RWPE2 (cell line): ENCODE measurements at regions not wholly inside any gene's neighbourhood (a gene's known extent, or its start where the extent isn't known, plus 50 kb on each side); places are given as distances from the start of the nearest gene placed in this dataset.
"Not testable (repeated sequence)": the region's sequence is repeated elsewhere in the genome, so short reads cannot be mapped to it uniquely, and the experiment has no call there.

Experiments used
- ATAC-seq: fragments of 200-7000 bp; cut with Tn5 transposase; 3 replicates; pipeline ENCODE4 v1.9.1; 2021; ENCODE audit warnings: low read depth
- DNase-seq: peaks from one replicate; pipeline ENCODE4 v3.0.0-alpha.2; 2020; ENCODE audit warnings: low spot score
- H3K27ac ChIP-seq: fragments of 450-650 bp; 2 replicates; pipeline ENCODE4 v1.5.1; 2017; ENCODE audit warnings: mild to moderate bottlenecking; ENCODE audit not compliant: poor library complexity, severe bottlenecking
- H3K27me3 ChIP-seq: fragments of 250-450 bp; sonication (Bioruptor Pico); 2 replicates; pipeline ENCODE4 v1.5.1; 2021; ENCODE audit warnings: mild to moderate bottlenecking, moderate library complexity; ENCODE audit not compliant: insufficient read depth, poor library complexity, severe bottlenecking
- H3K36me3 ChIP-seq: fragments of 250-450 bp; sonication (Bioruptor Pico); 2 replicates; pipeline ENCODE4 v1.5.1; 2020; ENCODE audit warnings: low read depth, mild to moderate bottlenecking, moderate library complexity
- H3K4me1 ChIP-seq: fragments of 250-450 bp; sonication (Bioruptor Pico); 2 replicates; pipeline ENCODE4 v1.5.1; 2021; ENCODE audit warnings: mild to moderate bottlenecking, moderate library complexity; ENCODE audit not compliant: insufficient read depth, poor library complexity, severe bottlenecking
- H3K4me3 ChIP-seq: fragments of 250-450 bp; sonication (Bioruptor Pico); 2 replicates; pipeline ENCODE4 v1.5.1; 2021; ENCODE audit warnings: mild to moderate bottlenecking, moderate library complexity; ENCODE audit not compliant: severe bottlenecking
- H3K9me3 ChIP-seq: fragments of 250-450 bp; sonication (Bioruptor Pico); 2 replicates; pipeline ENCODE4 v1.5.1; 2021; ENCODE audit warnings: mild to moderate bottlenecking, moderate library complexity; ENCODE audit not compliant: severe bottlenecking
- TF ChIP-seq, protein P1 (sequence below): fragments of 450-650 bp; IDR thresholded peaks from one replicate; pipeline ENCODE4 v1.5.1; 2017; ENCODE audit warnings: mild to moderate bottlenecking, moderate library complexity; ENCODE audit not compliant: poor library complexity, severe bottlenecking

GRCh38 chr4:160709546-160709945 lies 1454.3 kb downstream of the FSTL5 start:
- ATAC-seq (no peak), DNase-seq (no peak)
- Histone ChIP-seq H3K36me3 (no peaks in the 10 kb centered on the region), H3K4me3 (no peak overlapping the region), H3K27ac (no peak overlapping the region), H3K4me1 (no peaks in the 10 kb centered on the region), H3K27me3 (no peaks in the 10 kb centered on the region), H3K9me3 (no peaks in the 10 kb centered on the region)
- TF ChIP-seq, protein P1, sequence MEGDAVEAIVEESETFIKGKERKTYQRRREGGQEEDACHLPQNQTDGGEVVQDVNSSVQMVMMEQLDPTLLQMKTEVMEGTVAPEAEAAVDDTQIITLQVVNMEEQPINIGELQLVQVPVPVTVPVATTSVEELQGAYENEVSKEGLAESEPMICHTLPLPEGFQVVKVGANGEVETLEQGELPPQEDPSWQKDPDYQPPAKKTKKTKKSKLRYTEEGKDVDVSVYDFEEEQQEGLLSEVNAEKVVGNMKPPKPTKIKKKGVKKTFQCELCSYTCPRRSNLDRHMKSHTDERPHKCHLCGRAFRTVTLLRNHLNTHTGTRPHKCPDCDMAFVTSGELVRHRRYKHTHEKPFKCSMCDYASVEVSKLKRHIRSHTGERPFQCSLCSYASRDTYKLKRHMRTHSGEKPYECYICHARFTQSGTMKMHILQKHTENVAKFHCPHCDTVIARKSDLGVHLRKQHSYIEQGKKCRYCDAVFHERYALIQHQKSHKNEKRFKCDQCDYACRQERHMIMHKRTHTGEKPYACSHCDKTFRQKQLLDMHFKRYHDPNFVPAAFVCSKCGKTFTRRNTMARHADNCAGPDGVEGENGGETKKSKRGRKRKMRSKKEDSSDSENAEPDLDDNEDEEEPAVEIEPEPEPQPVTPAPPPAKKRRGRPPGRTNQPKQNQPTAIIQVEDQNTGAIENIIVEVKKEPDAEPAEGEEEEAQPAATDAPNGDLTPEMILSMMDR = no peak

DNA sequence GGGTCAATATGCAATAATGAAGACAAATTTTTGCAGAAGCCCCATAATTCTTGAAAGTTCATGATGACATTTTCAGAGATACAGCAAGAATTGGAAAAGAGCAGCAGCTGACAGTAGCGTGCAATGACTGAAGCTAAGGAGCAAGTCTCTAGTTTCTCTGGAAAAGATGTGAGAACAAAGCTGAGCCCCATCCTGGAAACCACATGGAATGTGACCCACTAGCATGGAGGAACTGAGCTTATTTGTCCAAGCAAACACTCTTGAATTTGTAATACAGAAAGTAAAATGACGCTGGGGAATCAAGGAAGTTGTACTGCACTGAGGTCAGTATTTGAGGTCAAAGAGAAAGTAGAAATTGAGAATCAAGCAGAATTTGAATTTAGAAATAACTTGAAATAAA lies 1447.2 kb downstream of the FSTL5 start:
- H3K4me3 ChIP-seq = no peak overlapping the region
- H3K36me3 ChIP-seq = no peaks in the 10 kb centered on the region
- H3K4me1 ChIP-seq = peaks cover 3% of the 10 kb centered on the region
- no peaks in the 10 kb centered on the region for H3K9me3 ChIP-seq
- no peak overlapping the region for H3K27ac ChIP-seq
- no peak for DNase-seq
- H3K27me3 ChIP-seq = no peaks in the 10 kb centered on the region
- ATAC-seq = no peak
- TF ChIP-seq, protein P1 = no peak

GRCh38 chr4:160717848-160718247 lies 1446.0 kb downstream of the FSTL5 start:
- Histone ChIP-seq H3K9me3 (no peaks in the 10 kb centered on the region), H3K36me3 (no peaks in the 10 kb centered on the region), H3K4me1 (peaks cover 3% of the 10 kb centered on the region), H3K27ac (no peak overlapping the region), H3K4me3 (no peak overlapping the region), H3K27me3 (no peaks in the 10 kb centered on the region)
- DNase-seq (no peak), ATAC-seq (no peak)
- TF ChIP-seq, protein P1 = no peak

DNA sequence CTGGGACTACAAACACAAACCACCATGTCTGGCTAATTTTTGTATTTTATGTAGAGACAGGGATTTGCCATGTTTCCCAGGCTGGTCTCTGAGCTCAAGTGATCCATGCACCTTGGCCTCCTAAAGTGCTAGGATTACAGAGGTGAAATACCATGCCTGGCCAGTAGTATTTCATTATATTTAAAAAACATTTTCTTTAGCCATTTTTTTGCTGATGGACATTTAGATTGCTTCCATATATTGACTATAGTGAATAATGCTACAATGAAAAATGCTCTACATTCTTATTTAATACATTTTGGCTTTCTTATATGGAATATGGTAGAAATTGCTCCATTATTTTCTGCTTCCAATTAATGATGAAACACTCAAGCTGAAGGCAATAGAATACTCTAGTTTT lies 1439.7 kb downstream of the FSTL5 start:
- ATAC-seq (no peak), DNase-seq (no peak)
- Histone ChIP-seq H3K27ac (no peak overlapping the region), H3K9me3 (no peaks in the 10 kb centered on the region), H3K27me3 (no peaks in the 10 kb centered on the region), H3K36me3 (no peaks in the 10 kb centered on the region), H3K4me1 (no peaks in the 10 kb centered on the region), H3K4me3 (no peak overlapping the region)
- TF ChIP-seq, protein P1 = no peak

DNA sequence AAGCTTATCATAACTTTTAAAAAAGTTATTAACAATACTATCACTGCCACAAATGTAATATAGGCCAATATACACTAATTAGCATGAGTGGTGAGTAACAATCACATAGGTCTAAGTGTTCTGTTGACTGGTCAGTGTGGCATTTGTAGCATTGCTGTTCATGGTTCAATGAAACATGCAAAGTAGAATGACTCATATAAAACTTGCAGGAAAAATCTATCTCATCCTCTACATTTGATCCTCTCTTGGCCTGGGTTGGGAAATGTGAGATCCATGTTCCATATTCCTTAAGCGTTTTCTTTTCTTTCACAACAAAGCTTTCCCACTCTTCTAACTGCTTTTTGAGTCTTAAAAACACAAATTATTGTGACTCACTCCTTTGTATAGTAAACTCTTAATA lies 1418.7 kb downstream of the FSTL5 start:
- H3K27me3 ChIP-seq = no peaks in the 10 kb centered on the region
- ATAC-seq = no peak
- H3K9me3 ChIP-seq = no peaks in the 10 kb centered on the region
- no peaks in the 10 kb centered on the region for H3K36me3 ChIP-seq
- no peaks in the 10 kb centered on the region for H3K4me1 ChIP-seq
- no peak overlapping the region for H3K4me3 ChIP-seq
- H3K27ac ChIP-seq = no peak overlapping the region
- TF ChIP-seq, protein P1 = no peak
- no peak for DNase-seq

GRCh38 chr4:160746585-160746984 lies 1417.2 kb downstream of the FSTL5 start:
- H3K27ac ChIP-seq, ATAC-seq, DNase-seq, H3K4me3 ChIP-seq, H3K4me1 ChIP-seq, H3K27me3 ChIP-seq, H3K36me3 ChIP-seq, H3K9me3 ChIP-seq: not testable (repeated sequence)
